B cell (primary cell): ENCODE measurements at regions not wholly inside any gene's neighbourhood (a gene's known extent, or its start where the extent isn't known, plus 50 kb on each side); places are given as distances from the start of the nearest gene placed in this dataset.

Experiments
- ATAC-seq: fragments of 200-7000 bp; cut with Tn5 transposase; one replicate; pipeline ENCODE4 v1.10.0; 2021; ENCODE audit warnings: low read depth, mild to moderate bottlenecking, moderate number of reproducible peaks, moderate library complexity
- CTCF ChIA-PET: fragments of 350-600 bp; sonication (Branson Sonifier 250); formaldehyde crosslinking; loops from one replicate; lab custom pipeline; 2021; ENCODE audit warnings: antibody characterized with exemption, inconsistent platforms; lab: Charles Lee
- POLR2A ChIA-PET: fragments of 350-600 bp; sonication (Branson Sonifier 250); formaldehyde crosslinking; loops from one replicate; lab custom pipeline; 2021; ENCODE audit warnings: antibody characterized with exemption; lab: Charles Lee
- DNase-seq: peaks from one replicate; pipeline ENCODE4 v3.0.0; 2013
- H2AFZ ChIP-seq: 2 replicates; pipeline ENCODE4 v1.6.1; 2012; ENCODE audit warnings: mild to moderate bottlenecking, low read depth, low read length; ENCODE audit not compliant: insufficient read depth, poor library complexity, severe bottlenecking
- H3K27ac ChIP-seq, 2 donors: 1 replicate in 1 of 2; 2 replicates in 1 of 2; pipeline ENCODE4 v1.5.1; 2012 to 2013; ENCODE audit warnings: low read length in 2 of 2, mild to moderate bottlenecking in 2 of 2, moderate library complexity in 1 of 2
- H3K27me3 ChIP-seq, 4 experiments: fragments of 200-600 bp in 1 of 4; sonication (generic) in 1 of 4; replicated peaks in 1 of 4; 1 replicate in 2 of 4; 2 replicates in 2 of 4; pipeline versions ENCODE4 v1.6.1 to v1.7.0; 2013 to 2016; ENCODE audit warnings: low read length in 3 of 4, mild to moderate bottlenecking in 2 of 4, mixed read lengths in 1 of 4, moderate library complexity in 1 of 4; ENCODE audit not compliant: insufficient read depth in 4 of 4, control insufficient read depth in 3 of 4; ENCODE audit errors: control extremely low read depth in 1 of 4
- H3K36me3 ChIP-seq, 2 experiments: replicated peaks in 1 of 2; 1 replicate in 1 of 2; 2 replicates in 1 of 2; pipeline versions ENCODE4 v1.6.1 to v1.7.1; 2013; ENCODE audit warnings: low read length in 1 of 2; ENCODE audit not compliant: insufficient read depth in 2 of 2, control insufficient read depth in 1 of 2; ENCODE audit errors: control extremely low read depth in 1 of 2, extremely low read depth in 1 of 2
- H3K4me1 ChIP-seq, 2 donors: fragments of 200-600 bp in 1 of 2; sonication (generic) in 1 of 2; 1 replicate in 1 of 2; 2 replicates in 1 of 2; pipeline versions ENCODE4 v1.5.1 to v1.6.1; 2013 to 2017; ENCODE audit warnings: low read length in 2 of 2; ENCODE audit not compliant: control insufficient read depth in 2 of 2, insufficient read depth in 2 of 2
- H3K4me2 ChIP-seq: replicated peaks from 2 replicates; pipeline ENCODE3; 2012; ENCODE audit warnings: mild to moderate bottlenecking, low read depth, low read length; ENCODE audit not compliant: poor library complexity, severe bottlenecking
- H3K4me3 ChIP-seq, 5 experiments: fragments of 200-600 bp in 1 of 5; sonication (generic) in 1 of 5; 1 replicate in 3 of 5; 2 replicates in 2 of 5; pipeline versions ENCODE4 v1.5.1 to v1.7.0; 2011 to 2016; ENCODE audit warnings: low read length in 4 of 5, mild to moderate bottlenecking in 4 of 5, low read depth in 2 of 5, control low read depth in 1 of 5, moderate library complexity in 1 of 5; ENCODE audit not compliant: insufficient read depth in 1 of 5; ENCODE audit errors: control extremely low read depth in 1 of 5, extremely low read depth in 1 of 5
- H3K79me2 ChIP-seq: fragments of 200-600 bp; sonication (generic); one replicate; pipeline ENCODE4 v1.6.0; 2016; ENCODE audit warnings: low read length; ENCODE audit not compliant: control insufficient read depth, insufficient read depth
- H3K9ac ChIP-seq: fragments of 200-600 bp; sonication (generic); 2 replicates; pipeline ENCODE4 v1.6.1; 2017; ENCODE audit warnings: mild to moderate bottlenecking, low read length, moderate library complexity
- H3K9me3 ChIP-seq, 3 donors: one replicate each; pipeline versions ENCODE4 v1.6.1 to v1.7.1; 2013; ENCODE audit warnings: low read length in 2 of 3; ENCODE audit not compliant: control insufficient read depth in 2 of 3, insufficient read depth in 1 of 3; ENCODE audit errors: control extremely low read depth in 1 of 3
- H4K20me1 ChIP-seq: 2 replicates; pipeline ENCODE4 v1.6.0; 2012; ENCODE audit warnings: mild to moderate bottlenecking, low read length; ENCODE audit not compliant: insufficient read depth, control insufficient read depth, poor library complexity, severe bottlenecking
- H3K27ac Mint-ChIP-seq: one replicate; pipeline ENCODE4 v1.8.0; 2021; ENCODE audit warnings: mixed read lengths
- H3K27me3 Mint-ChIP-seq: one replicate; pipeline ENCODE4 v1.8.0; 2021; ENCODE audit warnings: mixed read lengths
- H3K4me1 Mint-ChIP-seq: one replicate; pipeline ENCODE4 v1.8.0; 2021; ENCODE audit warnings: mixed read lengths
- H3K4me3 Mint-ChIP-seq: one replicate; pipeline ENCODE4 v1.8.0; 2021; ENCODE audit warnings: mixed read lengths
- H3K9me3 Mint-ChIP-seq: one replicate; pipeline ENCODE4 v1.8.0; 2022; ENCODE audit warnings: mixed read lengths; ENCODE audit not compliant: insufficient read depth
- CTCF ChIP-seq: fragments of 200-600 bp; IDR thresholded peaks from one replicate; pipeline ENCODE4 v1.8.0; 2022; ENCODE audit warnings: antibody characterized with exemption, mild to moderate bottlenecking
- EZH2 ChIP-seq: IDR thresholded peaks from 2 replicates; pipeline ENCODE4 v1.6.1; 2012; ENCODE audit warnings: borderline replicate concordance, low read depth, mild to moderate bottlenecking, moderate library complexity, low read length; ENCODE audit not compliant: insufficient read depth, poor library complexity, severe bottlenecking
- WGBS: methylation state at CpG from one replicate; pipeline ENCODE4 v1.1.5; 2013; ENCODE audit warnings: missing lambda C conversion rate; ENCODE audit not compliant: insufficient coverage; 5-methylcytosine and 5-hydroxymethylcytosine counted together
- intact Hi-C: fragments of 100-400 bp; cut with micrococcal nuclease; formaldehyde crosslinking; loops from one replicate; pipeline ENCODE4 v1.10.0; 2022

GRCh38 chr13:99687723-99688397 lies 186.6 kb downstream of the TM9SF2 start:
- H4K20me1 ChIP-seq, result no peaks in the 10 kb centered on the region
- intact Hi-C loops, result no loop called here
- no peak overlapping the region for H2AFZ ChIP-seq
- ATAC-seq, result no peak
- Mint-ChIP-seq H3K4me1 (peaks cover 10% of the 10 kb centered on the region), H3K9me3 (no peaks in the 10 kb centered on the region), H3K27me3 (no peaks in the 10 kb centered on the region), H3K27ac (no peak overlapping the region), H3K4me3 (no peak overlapping the region)
- H3K27me3 ChIP-seq, result no peaks in the 10 kb centered on the region
- no peak overlapping the region for H3K4me2 ChIP-seq
- H3K36me3 ChIP-seq, result no peaks in the 10 kb centered on the region
- H3K27ac ChIP-seq, result no peak overlapping the region
- no peaks in the 10 kb centered on the region for H3K4me1 ChIP-seq
- no peak overlapping the region for H3K4me3 ChIP-seq
- H3K9ac ChIP-seq, result no peak overlapping the region
- no CpG with 5 or more reads among the region's 5 CpGs for WGBS
- no peak for DNase-seq
- ChIA-PET POLR2A (no interaction called here), CTCF (interaction anchor here (1.5 kb wide), 1 partner anchor 31 kb away, joined by 3 read pairs; no protein-coding TSS in a partner anchor)
- no peaks in the 10 kb centered on the region for H3K9me3 ChIP-seq
- H3K79me2 ChIP-seq, result no peaks in the 10 kb centered on the region
- TF ChIP-seq CTCF, result no peak
- TF ChIP-seq EZH2, result no peak

- no peaks in the 10 kb centered on the region for H3K27me3 Mint-ChIP-seq
- Histone ChIP-seq H3K9ac (no peak overlapping the region), H3K27me3 (no peaks in the 10 kb centered on the region), H3K36me3 (no peaks in the 10 kb centered on the region), H3K4me3 (no peak overlapping the region), H3K4me1 (no peaks in the 10 kb centered on the region), H2AFZ (no peak overlapping the region), H3K9me3 (no peaks in the 10 kb centered on the region), H3K27ac (no peak overlapping the region), H3K79me2 (no peaks in the 10 kb centered on the region), H4K20me1 (no peaks in the 10 kb centered on the region), H3K4me2 (no peak overlapping the region)
- WGBS, result 94% methylated on average over 2 of the region's 6 CpGs
- no peaks in the 10 kb centered on the region for H3K9me3 Mint-ChIP-seq
- no peak overlapping the region for H3K27ac Mint-ChIP-seq
- intact Hi-C loops, result no loop called here
- no peak for TF ChIP-seq EZH2
- no peak for TF ChIP-seq CTCF
- ChIA-PET POLR2A (no interaction called here), CTCF (no interaction called here)
- ATAC-seq (no peak), DNase-seq (no peak)
- peaks cover 10% of the 10 kb centered on the region for H3K4me1 Mint-ChIP-seq
- no peak overlapping the region for H3K4me3 Mint-ChIP-seq
Observed at GRCh38 chr13:99686944-99687411, 185.7 kb downstream of the TM9SF2 start.
